Activated T-cell treated with anti-CD3 and anti-CD28 coated beads, Interleukin-2, amount 50 U/mL, for 1 hour (primary cell): ENCODE measurements at regions not wholly inside any gene's neighbourhood (a gene's known extent, or its start where the extent isn't known, plus 50 kb on each side); places are given as distances from the start of the nearest gene placed in this dataset.

Source experiments
- DNase-seq: peaks from one replicate; pipeline ENCODE4 v3.0.0-alpha.2; 2020

DNA sequence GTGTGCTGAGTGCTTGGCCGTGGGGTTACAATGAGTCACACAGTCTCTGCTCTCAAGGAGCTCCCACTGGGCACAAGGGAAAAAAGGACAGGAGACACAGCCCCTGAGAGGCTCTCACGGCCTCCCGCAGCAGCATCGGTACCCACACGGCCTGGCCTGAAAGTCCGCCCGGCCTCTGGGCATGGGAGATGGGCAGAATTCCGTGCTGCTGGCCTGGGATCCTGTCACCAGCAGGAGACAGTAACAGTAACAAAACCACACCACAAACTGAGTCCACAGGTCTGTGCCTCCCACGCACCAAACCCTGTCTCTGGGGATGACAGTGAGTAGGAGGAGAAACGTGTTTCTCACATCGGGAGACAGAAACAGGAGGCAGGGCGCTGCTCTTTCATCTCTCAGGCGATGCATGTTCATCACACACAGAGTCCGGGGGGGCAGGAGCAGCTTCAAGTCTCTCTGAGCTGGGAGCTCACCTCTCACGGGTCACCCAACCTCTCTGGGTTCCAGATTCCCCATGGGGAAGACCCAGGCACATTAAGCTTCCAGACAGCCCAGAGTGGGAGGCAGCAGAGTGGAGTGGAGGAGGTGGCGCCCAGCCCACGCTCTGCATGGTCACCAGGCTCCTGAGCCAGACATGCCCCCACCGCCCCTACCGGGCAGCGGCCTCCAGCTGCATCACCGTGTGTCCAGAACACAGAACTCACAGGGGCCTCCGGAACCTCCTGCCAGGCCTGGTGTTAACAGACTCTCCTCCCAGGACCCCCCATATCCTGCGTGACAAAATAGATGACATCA, 124.7 kb upstream of the VSTM2B start:
- no peak for DNase-seq

DNA sequence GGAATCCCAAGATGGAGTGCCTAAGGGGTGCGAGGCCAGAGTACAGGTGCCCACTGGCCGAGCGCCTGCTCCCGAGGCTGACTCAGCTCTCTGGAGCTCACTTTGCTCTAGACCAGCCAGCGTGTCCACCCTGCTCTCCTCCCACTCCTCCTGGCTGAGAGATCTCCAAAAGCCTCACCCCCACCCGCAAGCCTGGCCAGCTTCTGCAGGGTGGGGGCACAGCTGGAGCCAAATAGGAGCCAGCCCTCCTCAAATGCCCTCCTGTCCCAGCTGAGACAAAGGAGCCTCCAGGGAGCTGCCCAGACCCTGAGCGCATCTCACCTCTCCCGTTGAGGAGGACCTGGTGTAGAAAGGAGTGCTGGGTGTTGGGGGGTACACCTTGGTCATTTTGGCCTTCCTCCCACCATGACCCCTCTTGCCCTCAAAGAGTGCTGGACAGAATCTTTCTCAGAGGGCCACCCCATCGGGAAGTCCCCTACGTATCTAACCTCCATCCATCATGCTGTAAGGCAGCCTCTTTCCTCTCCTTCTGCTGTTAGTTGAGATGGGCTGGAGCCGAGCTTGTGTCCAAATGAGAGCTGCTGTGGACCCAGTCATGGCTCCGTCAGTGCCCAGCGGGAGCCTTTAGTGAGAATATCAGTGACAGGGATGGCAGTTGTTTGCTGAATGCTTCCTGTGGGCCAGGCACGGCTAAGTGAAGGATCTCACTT, 123.9 kb upstream of the VSTM2B start:
- no peak for DNase-seq

DNA sequence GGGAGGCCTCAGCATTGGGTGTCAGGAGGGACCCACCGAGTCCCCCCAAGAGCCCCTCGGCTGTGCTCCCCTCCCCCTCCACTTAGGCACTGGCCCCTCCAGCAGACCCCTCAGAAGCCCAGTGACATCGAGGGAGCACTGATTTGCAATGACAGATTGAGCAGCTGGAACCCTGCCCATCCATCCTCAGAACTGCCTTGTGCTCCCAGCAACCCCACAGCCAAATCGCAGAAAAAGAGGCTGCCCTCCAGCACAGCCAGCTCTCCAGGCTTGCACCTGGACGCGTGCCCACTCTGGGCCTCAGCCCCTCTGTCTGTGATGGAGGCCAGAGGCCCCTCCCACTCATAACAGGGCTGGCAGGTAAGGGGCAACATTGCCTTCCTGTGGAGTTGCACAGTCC, 123.2 kb upstream of the VSTM2B start:
- DNase-seq, result no peak

DNA sequence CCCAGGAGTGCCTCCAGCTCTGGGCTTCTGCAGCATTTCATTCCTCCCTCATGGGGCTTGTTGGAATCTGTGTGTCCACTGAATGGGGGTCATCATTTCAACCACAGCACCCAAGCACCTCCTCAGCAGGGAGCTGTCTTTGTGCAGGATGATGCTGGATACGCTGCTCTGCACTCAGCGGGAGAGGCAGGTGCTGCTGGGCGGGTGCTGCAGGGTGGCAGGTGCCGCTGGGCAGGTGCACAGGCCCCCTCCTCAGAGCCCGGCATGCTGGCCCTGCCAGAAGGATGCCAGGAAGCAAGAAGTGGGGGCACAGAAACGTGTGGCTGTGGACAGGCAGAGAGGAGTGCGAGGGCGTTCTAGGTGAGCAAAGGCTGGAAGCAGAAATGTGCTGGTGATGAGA, 121.8 kb upstream of the VSTM2B start:
- no peak for DNase-seq

DNA sequence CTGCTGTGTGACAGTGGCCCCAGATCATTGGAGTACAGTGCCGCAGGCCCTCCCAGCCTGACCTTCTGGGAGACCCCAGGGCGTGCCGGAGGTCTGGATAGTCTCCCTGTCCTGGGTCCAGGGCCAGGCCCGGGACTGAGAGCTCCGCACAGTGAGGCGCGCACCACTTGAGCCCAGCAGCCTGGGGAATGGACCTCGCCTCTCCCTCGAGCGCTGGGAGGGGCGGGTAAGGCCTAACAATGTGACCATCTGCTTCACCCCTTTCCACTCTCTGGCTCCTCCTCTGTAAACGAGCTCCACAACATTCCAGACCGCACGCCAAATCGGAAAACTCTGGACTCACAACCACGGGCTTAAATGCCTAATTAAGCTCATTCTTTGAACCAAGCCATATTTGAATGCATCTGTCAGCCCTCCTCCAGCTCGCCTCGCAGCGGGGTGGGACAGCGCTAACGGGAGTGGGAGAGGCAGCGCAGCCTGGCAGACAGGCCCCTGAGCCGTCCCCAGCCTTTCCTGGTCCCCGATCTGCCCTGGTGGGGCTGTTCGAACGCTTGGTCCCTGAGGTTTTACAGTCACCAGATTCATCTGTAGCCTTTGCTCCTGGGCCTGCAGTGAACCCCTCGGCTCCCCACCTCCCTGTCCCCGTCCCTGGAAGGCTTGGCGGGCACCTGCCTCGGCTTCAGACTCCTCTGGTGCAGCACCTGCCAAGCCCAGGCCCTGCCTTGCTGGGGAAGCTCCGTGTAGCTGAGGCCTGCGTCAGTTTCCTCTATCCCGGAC, 120.7 kb upstream of the VSTM2B start:
- DNase-seq, result no peak

DNA sequence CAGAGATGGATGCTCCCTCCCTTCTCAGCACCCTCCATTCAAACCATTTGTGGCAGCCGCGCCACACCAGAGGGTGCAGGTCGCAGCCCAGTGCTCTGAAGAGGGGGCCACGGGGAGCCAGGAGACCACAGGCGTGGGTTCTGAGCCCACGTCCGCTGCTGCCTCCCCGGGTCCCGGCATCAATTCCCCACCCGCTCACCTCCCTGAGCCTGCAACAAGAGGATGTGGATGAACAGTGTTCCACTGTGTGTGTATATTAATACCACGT, 120.1 kb upstream of the VSTM2B start:
- DNase-seq, result no peak

DNA sequence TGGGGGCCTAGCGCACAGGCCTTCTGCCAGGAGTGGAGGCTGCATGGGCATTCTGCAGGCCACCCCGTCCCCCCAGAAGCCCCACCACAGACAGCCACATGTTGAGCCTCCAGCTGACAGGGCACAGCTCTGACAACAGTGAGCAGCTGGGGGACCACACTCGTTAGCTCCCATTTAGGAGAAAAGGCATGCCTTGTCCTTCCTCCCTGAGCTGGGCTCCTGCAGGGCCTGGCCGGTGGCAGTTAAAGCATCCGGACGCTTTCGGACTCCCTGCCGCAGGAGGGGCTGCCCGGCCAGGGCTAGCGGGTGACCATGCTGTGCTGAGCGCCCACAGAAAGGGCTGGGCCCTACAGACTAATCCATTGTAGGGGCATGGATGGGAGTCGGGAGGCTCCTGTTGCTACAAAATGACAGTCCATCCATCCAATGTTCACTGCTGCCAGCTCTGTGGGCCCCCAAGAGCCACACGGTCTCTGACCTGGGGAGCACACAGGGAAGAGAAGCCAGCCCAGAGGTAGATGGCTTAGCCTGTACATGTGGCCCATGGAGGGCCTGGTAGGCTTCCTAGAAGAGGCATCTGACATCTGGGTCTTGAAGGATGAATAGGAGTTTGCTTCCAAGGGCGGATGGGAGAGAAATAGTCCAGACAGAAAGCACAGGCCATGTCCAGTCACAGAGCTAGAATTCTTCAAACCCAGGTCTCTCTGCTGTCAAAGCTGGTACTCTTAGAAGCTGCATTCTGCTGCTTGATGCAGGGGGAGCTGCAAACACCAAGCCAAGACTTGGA, 116.5 kb upstream of the VSTM2B start:
- DNase-seq, result no peak

DNA sequence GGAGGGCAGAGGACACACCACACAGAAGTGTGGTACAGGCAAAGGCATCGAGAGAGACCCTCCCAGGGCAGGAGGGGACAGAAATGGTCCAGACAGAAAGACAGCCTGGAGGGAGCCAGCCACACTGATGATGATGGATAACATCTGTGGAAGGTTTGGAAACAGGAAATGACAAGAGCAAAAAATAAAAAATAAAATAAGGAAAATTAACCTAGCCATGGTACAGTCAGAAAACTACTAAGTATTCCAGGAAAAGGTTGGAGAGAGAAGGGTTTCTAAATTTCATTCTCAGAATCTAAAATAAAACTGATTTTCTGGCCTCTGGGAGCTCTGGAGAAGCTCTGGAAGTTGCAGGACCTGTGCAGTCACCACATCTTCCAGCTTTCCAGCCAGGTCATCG, 115.2 kb upstream of the VSTM2B start:
- DNase-seq, result no peak

DNA sequence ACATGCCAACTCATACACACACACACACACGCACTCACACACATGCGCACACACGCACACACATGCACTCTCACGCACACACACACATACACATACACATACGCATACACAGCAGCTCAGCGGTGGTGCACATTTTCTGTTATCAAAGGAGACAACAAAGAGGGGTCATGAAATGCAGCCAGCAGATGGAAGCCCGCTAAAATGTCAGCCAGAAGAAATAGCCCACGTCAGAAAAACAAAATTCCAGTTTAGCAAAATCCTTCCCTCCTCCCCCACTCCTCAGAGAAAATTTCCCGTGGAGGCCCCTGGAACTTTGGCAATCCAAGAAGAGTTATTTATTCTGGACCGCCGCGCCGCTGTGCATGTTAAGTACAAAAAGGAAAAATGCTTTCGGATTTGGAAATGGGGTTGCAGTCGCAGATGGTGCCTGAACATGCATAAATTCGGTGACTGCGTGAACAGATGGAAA, 114.6 kb upstream of the VSTM2B start:
- DNase-seq, result no peak

DNA sequence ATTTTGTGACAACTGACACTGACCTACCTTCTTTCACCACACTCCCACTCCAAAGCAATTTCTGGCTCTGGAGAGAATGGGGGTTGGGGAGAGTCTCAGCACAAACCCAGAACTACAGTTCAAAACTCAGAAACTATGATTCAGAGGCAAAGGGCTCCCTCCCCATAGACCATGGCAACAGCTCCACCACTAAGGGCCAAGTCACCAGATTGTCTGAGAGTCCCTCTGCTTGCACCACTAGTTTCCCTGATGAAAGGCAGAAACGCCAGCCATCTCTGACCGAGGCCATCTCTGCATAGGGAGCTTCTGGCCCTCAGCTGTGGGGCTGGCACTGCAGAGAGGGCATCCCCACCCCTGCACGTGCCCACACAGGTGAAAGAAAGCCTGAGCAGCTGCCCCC, 112.4 kb upstream of the VSTM2B start:
- no peak for DNase-seq

DNA sequence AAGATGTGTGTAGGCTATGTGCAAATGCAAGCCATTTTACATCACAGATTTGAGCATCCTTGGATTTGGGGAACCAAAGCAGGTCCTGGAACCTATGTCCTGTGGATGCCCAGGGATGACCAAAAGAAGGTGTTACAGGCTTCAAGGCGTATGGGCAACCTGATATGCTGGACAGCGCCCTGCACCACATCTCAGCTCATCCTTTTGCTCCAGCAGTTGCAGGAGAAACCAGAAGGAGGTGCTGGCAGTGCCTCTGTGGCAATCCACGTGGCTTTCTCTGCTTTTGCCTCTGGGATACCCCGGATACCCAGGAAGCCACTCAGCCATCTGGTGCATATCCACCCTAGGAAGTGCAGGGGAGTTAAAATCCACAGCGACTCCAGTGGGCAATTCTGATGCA, 110.3 kb upstream of the VSTM2B start:
- DNase-seq, result no peak

DNA sequence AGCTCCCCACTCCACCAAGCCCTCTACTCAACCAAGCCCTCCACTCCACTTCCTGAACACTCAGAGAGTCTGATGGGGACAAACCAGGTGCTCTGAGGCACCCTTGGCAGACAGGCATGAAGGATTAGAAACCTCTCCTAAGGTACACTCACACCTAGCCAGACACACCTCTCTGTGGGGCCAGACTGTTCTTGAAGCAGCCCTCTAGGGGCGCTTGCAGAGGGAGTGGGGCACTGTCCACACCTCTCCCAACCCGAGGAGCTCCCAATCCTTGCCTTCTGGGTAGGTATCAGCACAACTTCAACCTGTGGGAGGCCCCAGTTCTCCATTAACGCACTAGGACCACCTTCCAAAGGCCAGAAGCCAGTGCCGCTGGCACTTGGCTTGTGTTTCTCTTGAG, 108.7 kb upstream of the VSTM2B start:
- DNase-seq, result no peak

DNA sequence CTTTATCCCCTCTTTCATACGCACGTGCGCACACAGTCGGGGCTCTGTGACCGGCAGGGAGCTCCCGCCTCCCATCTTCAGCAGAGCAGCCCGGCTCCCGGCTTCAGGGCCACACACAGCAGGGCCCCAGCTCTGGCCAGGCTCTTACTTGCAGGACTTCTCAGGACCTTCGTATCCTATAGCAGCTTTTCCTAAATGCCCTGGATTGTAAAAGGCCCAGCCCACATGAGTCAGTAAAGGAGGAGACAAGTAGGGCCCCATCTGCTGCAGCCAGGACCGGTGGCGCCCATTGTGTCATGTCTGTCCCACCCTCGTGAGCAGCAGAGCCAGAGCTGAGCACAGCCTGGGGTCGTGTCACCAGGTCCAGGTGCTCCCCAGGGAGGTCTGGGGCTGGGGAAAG, 107.6 kb upstream of the VSTM2B start:
- DNase-seq, result no peak

DNA sequence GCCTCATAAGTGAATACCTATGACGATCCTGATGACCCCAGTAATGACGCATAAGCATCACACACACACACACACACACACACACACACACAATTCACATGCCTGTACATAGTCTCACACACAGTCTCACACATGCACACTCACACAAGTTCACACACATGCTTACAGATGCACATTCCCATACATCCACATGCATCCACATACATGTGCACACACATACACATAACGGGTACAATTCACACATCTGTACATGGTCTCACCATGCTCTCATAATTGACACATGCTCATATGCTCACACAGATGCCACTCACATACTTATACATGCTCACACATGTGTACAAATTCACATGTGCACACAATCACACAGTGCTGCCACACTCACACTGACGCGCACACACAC, 105.7 kb upstream of the VSTM2B start:
- DNase-seq, result no peak

DNA sequence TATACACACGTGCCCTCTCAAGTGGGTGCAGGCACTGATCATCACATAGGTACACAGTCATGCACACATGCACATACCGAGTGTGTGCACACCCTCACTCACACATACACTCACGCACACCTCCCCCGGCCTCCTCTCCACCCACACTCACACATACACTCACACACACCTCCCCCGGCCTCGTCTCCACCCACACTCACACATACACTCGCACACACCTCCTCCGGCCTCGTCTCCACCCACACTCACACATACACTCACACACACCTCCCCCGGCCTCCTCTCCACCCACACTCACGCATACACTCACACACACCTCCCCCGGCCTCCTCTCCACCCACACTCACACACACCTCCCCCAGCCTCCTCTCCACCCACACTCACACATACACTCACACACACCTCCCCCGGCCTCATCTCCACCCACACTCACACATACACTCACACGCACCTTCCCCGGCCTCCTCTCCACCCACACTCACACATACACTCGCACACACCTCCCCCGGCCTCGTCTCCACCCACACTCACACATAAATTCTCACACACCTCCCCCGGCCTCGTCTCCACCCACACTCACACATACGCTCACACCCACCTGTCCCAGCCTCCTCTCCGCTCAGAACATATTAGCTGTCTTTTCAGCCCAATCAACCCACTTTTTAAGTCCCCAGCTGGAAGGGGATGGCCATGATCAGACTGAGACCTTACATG, 105.2 kb upstream of the VSTM2B start:
- DNase-seq, result no peak

DNA sequence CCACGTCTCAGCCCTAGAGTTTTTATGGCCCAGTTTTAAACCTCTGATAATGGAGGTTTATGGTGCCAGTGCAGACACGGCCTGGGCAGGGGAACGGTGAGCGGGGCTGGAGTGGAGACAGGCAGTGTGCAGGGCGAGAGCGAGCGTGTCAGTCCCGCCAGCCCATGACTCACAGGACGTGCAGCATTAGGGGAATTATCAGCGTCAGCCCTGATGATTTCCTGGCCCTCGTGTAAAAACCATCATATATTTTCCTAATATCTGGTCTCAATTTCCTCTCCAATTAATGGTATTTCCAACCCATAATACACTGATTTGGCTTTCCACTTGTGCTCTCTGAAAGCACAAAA, 104.6 kb upstream of the VSTM2B start:
- no peak for DNase-seq

DNA sequence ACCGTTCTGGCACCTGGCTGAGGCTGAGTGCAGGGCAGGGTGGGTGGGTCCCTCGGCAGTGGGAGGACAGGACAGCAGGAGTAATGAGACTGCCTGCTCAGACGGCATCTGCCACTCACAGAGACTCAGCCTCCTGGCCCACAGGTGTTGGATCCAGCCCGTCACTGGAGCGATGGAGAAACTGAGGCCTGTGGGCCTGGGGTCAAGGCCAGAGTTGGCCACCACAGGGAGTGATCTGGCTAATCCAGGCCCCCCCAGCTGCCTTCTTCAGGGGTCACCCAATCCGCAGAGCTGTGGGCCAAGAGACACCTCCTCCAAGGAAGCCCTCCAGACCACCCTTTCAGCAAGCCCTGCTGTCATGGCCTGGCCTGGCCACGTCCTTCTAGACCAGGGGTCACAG, 103.7 kb upstream of the VSTM2B start:
- DNase-seq, result no peak

DNA sequence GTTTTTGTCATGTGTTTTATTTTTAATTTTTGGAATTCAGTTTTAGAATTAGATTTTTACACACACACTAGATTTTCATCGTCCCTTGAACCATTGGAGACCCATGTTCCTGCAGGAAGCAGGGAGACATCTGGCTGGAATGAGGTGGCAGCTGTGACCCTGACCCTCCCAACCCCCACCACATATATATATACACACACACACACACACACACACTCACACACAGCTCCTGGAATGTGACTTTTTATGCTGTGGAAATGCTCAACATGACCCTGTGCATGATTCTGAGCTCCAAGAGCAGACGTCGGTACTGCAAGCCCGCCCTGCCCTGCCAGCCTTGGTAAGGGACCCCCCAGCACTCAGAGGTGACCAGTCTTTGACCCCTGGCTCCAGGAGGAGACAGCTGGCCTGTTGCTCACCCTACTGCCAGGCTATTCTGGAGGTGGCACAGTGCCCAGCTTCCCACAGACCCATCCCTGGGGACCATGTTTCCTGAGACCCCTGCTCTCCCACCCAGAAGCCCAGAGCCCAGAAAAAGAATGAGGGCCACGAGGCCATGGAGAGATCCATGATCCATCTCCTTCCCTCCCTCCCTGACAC, 103.2 kb upstream of the VSTM2B start:
- DNase-seq, result no peak

DNA sequence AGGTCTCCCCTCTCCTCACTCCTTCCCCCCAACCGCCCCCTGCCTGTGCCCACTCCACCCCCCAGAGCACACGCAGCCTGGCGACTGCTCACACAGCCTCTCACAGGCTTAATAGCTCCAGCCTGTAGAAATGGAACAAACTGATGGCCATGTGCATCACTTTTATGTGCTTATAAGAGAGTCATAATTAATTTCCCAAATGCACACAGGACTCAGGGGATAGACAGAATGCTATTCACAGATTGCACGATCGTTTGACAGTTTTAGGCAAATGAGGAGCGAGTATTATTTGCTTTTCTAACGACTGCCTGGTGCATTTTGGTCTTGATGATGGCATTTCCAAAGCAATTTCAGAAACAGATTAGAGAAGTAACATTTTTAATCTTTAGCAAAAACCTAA, 97.7 kb upstream of the VSTM2B start:
- no peak for DNase-seq

DNA sequence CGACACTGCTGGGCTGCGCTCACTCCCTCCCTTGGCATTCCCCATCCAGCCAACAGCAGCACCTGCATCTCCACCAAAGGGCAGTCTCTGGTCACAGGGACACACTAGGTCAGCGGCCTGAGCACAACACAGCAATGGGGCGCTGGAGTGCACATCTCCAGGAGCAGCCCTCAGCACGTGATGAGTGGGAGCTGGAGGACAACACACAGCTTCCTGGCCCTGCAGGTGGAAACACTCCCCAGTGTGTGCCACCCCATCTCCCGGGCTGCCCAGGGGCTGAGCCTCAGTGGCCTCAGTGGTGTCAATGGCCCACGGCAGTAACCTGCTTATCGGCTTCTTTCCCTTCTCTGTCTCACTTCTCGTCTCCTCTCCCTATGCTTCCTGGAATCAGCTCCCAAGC, 96.8 kb upstream of the VSTM2B start:
- DNase-seq, result no peak

DNA sequence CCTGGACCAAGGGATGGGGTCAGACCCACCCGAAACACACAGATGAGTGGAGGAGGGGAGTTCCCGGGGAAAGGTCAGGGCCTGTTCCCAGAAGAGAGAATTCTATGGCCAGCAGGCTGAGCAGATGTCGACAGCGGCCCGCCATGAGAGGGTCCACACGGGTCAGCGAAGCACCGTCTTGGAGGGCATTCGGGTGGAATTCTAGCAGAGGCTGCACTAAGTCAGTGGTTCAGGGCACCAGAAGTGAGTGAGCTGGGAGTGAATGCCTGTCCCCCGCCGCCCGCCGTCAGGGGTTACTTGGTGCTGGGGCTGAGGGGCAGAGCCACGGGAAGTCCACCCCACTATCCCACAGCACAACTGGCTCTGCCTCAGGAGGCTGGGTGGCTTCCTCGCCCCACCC, 96.2 kb upstream of the VSTM2B start:
- DNase-seq, result no peak

DNA sequence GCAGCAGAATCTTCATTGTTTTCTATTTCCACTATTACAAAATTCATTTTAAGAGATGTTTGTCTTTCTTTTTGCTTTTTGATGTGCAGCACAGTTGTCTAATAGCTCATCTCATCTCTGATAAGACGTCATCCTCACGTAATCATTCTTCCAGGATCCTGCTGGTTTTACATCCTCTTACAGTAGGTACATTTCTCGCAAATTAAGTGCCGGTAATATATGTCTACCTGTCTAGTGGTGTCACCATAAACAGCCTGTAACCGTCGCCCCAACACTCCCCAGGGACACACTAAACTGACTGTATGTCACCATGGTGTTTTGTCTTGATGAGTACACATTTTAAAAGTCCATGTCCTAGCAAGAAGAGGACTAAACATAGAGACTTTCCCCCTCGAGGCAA, 94.5 kb upstream of the VSTM2B start:
- no peak for DNase-seq
